SU-DHL-6 (cell line): ENCODE measurements at regions not wholly inside any gene's neighbourhood (a gene's known extent, or its start where the extent isn't known, plus 50 kb on each side); places are given as distances from the start of the nearest gene placed in this dataset.

Experiments used
- EZH2phosphoT487 ChIP-seq: fragments of 200-600 bp; sonication (generic), shearing (Covaris generic); conservative IDR thresholded peaks from 2 replicates; pipeline ENCODE4 v1.6.1; 2018; ENCODE audit warnings: mild to moderate bottlenecking, antibody characterized with exemption, low read length, moderate library complexity, mixed read lengths
- TF ChIP-seq, protein P1 (sequence below): fragments of 200-600 bp; sonication (generic); IDR thresholded peaks from one replicate; pipeline ENCODE4 v1.5.1; 2017; ENCODE audit warnings: antibody characterized with exemption, mild to moderate bottlenecking, low read length, moderate library complexity; ENCODE audit not compliant: insufficient read depth, poor library complexity, severe bottlenecking

DNA sequence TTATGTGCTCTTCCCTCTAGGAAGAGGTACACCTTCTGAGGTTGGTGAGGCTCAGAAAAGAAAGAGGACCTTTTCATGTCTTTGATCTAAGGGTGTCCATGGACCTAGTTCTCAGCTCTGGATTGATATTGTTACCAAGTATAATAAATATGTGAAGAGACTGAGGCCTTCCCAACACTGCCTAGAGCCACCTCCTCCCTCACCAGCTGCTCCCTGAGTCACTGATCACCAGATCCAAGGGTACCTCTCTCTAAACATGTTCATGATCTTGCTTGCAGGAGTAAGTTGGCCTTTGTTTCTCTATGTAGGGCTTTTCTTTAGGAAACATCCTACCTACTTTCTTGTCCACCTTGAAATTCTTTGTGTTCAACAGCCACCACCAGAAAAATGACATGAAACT is 218.8 kb upstream of the ADRA1B start:
- TF ChIP-seq, protein P1, sequence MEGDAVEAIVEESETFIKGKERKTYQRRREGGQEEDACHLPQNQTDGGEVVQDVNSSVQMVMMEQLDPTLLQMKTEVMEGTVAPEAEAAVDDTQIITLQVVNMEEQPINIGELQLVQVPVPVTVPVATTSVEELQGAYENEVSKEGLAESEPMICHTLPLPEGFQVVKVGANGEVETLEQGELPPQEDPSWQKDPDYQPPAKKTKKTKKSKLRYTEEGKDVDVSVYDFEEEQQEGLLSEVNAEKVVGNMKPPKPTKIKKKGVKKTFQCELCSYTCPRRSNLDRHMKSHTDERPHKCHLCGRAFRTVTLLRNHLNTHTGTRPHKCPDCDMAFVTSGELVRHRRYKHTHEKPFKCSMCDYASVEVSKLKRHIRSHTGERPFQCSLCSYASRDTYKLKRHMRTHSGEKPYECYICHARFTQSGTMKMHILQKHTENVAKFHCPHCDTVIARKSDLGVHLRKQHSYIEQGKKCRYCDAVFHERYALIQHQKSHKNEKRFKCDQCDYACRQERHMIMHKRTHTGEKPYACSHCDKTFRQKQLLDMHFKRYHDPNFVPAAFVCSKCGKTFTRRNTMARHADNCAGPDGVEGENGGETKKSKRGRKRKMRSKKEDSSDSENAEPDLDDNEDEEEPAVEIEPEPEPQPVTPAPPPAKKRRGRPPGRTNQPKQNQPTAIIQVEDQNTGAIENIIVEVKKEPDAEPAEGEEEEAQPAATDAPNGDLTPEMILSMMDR: no peak
- TF ChIP-seq EZH2phosphoT487: no peak
